Activated naive CD4-positive, alpha-beta T cell treated with anti-CD3 and anti-CD28 coated beads for 36 hours (primary cell): ENCODE measurements at regions not wholly inside any gene's neighbourhood (a gene's known extent, or its start where the extent isn't known, plus 50 kb on each side); places are given as distances from the start of the nearest gene placed in this dataset.
"Not testable (repeated sequence)": the region's sequence is repeated elsewhere in the genome, so short reads cannot be mapped to it uniquely, and the experiment has no call there.

Source experiments
- CTCF ChIA-PET: fragments of 350-600 bp; sonication (Branson Sonifier 250); formaldehyde crosslinking; loops from one replicate; lab custom pipeline; 2021; ENCODE audit warnings: antibody characterized with exemption; lab: Charles Lee
- DNase-seq: peaks from one replicate; pipeline ENCODE4 v3.0.0-alpha.2; 2020
- H3K27ac Mint-ChIP-seq: one replicate; pipeline ENCODE4 v1.8.0; 2021; ENCODE audit warnings: mild to moderate bottlenecking, mixed read lengths
- H3K27me3 Mint-ChIP-seq: one replicate; pipeline ENCODE4 v1.8.0; 2021; ENCODE audit warnings: low read depth, mixed read lengths
- H3K36me3 Mint-ChIP-seq: one replicate; pipeline ENCODE4 v1.8.0; 2021; ENCODE audit warnings: low read depth, mixed read lengths
- H3K4me1 Mint-ChIP-seq: one replicate; pipeline ENCODE4 v1.8.0; 2021; ENCODE audit warnings: low read depth, mixed read lengths
- H3K4me3 Mint-ChIP-seq: one replicate; pipeline ENCODE4 v1.8.0; 2021; ENCODE audit warnings: mild to moderate bottlenecking, moderate library complexity, mixed read lengths
- H3K9me3 Mint-ChIP-seq: one replicate; pipeline ENCODE4 v1.8.0; 2021; ENCODE audit warnings: mixed read lengths
- intact Hi-C: fragments of 100-400 bp; cut with micrococcal nuclease; formaldehyde crosslinking; loops from one replicate; pipeline ENCODE4 v1.15.1; 2023

GRCh38 chr7:33788531-33788930, 116.8 kb upstream of the BMPER start:
- DNase-seq: no peak
- H3K4me1 Mint-ChIP-seq: no peaks in the 10 kb centered on the region
- intact Hi-C loops: no loop called here
- no peak overlapping the region for H3K4me3 Mint-ChIP-seq
- H3K27me3 Mint-ChIP-seq: no peaks in the 10 kb centered on the region
- no peaks in the 10 kb centered on the region for H3K36me3 Mint-ChIP-seq
- CTCF ChIA-PET: no interaction called here
- H3K27ac Mint-ChIP-seq: no peak overlapping the region
- H3K9me3 Mint-ChIP-seq: no peaks in the 10 kb centered on the region

- H3K4me1 Mint-ChIP-seq: no peaks in the 10 kb centered on the region
- CTCF ChIA-PET: interaction anchor here (0.6 to 1.2 kb wide), 2 partner anchors 31 to 604 kb away, joined by 3 read pairs; no protein-coding TSS in a partner anchor
- no peaks in the 10 kb centered on the region for H3K9me3 Mint-ChIP-seq
- intact Hi-C loops: no loop called here
- no peaks in the 10 kb centered on the region for H3K36me3 Mint-ChIP-seq
- no peak overlapping the region for H3K27ac Mint-ChIP-seq
- no peak overlapping the region for H3K4me3 Mint-ChIP-seq
- no peaks in the 10 kb centered on the region for H3K27me3 Mint-ChIP-seq
- no peak for DNase-seq
Measured at GRCh38 chr7:33789871-33790630, 115.3 kb upstream of the BMPER start.

GRCh38 chr7:33790746-33791145, 114.6 kb upstream of the BMPER start:
- no peak overlapping the region for H3K27ac Mint-ChIP-seq
- no peaks in the 10 kb centered on the region for H3K4me1 Mint-ChIP-seq
- no peak overlapping the region for H3K4me3 Mint-ChIP-seq
- H3K27me3 Mint-ChIP-seq: no peaks in the 10 kb centered on the region
- intact Hi-C loops: no loop called here
- no peaks in the 10 kb centered on the region for H3K36me3 Mint-ChIP-seq
- H3K9me3 Mint-ChIP-seq: no peaks in the 10 kb centered on the region
- CTCF ChIA-PET: no interaction called here
- DNase-seq: no peak

DNA sequence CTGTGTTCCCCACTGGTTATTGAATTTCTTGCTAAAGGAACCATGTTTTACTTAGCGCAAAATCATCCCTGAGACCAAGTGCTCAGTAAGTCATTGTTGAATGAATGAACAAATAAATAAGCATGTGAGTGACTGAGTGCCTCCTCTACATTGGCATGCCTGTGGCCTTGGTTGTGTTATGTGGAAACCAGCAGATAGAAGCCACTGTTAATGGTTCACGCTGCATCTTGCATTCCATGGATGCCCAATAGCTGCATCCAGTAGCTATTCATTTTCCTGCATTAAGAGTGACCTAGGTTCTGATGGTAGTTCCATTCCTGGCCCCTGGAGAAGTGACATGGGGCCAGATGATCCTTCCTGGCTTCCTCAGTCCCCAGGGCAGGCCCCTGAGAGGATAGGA, 113.3 kb upstream of the BMPER start:
- H3K27ac Mint-ChIP-seq: no peak overlapping the region
- no peaks in the 10 kb centered on the region for H3K27me3 Mint-ChIP-seq
- H3K9me3 Mint-ChIP-seq: no peaks in the 10 kb centered on the region
- no peak for DNase-seq
- intact Hi-C loops: no loop called here
- CTCF ChIA-PET: no interaction called here
- H3K36me3 Mint-ChIP-seq: no peaks in the 10 kb centered on the region
- no peak overlapping the region for H3K4me3 Mint-ChIP-seq
- H3K4me1 Mint-ChIP-seq: no peaks in the 10 kb centered on the region

- Mint-ChIP-seq H3K27me3 (no peaks in the 10 kb centered on the region), H3K4me3 (no peak overlapping the region), H3K4me1 (no peaks in the 10 kb centered on the region), H3K9me3 (no peaks in the 10 kb centered on the region), H3K36me3 (no peaks in the 10 kb centered on the region), H3K27ac (no peak overlapping the region)
- intact Hi-C loops: no loop called here
- CTCF ChIA-PET: no interaction called here
- no peak for DNase-seq
Measured at GRCh38 chr7:33792547-33793105, 112.7 kb upstream of the BMPER start.

DNA sequence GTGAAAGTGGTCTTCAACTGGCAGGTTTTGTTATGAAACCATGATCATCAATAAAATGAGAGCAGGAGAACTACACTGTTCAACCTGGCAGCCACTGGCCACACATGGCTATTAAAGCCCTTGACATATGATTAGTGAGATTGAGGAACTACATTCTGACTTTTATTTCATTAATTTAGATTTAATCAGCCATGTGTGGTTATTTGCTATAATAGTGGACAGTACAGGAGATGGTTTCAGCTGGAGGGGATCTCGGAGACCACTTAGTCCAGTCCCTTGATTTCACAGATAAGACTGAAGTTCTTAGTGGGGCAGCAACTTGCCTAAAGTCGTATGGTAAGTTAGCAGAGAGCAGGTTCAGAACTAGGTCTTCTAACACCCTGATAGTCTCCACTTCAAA, 111.7 kb upstream of the BMPER start:
- Mint-ChIP-seq H3K4me1 (no peaks in the 10 kb centered on the region), H3K4me3 (no peak overlapping the region), H3K9me3 (no peaks in the 10 kb centered on the region), H3K27ac (no peak overlapping the region), H3K36me3 (no peaks in the 10 kb centered on the region), H3K27me3 (no peaks in the 10 kb centered on the region)
- CTCF ChIA-PET: interaction anchor here (0.6 to 0.8 kb wide), 2 partner anchors 38 to 45 kb away, joined by 3 read pairs; no protein-coding TSS in a partner anchor
- intact Hi-C loops: no loop called here
- no peak for DNase-seq

GRCh38 chr7:33794419-33794818, 110.9 kb upstream of the BMPER start:
- intact Hi-C loops: no loop called here
- DNase-seq: no peak
- H3K4me3 Mint-ChIP-seq: no peak overlapping the region
- H3K4me1 Mint-ChIP-seq: no peaks in the 10 kb centered on the region
- H3K9me3 Mint-ChIP-seq: no peaks in the 10 kb centered on the region
- no peaks in the 10 kb centered on the region for H3K36me3 Mint-ChIP-seq
- CTCF ChIA-PET: interaction anchor here (0.8 kb wide), 1 partner anchor 38 kb away, joined by 3 read pairs; no protein-coding TSS in a partner anchor
- no peak overlapping the region for H3K27ac Mint-ChIP-seq
- no peaks in the 10 kb centered on the region for H3K27me3 Mint-ChIP-seq

DNA sequence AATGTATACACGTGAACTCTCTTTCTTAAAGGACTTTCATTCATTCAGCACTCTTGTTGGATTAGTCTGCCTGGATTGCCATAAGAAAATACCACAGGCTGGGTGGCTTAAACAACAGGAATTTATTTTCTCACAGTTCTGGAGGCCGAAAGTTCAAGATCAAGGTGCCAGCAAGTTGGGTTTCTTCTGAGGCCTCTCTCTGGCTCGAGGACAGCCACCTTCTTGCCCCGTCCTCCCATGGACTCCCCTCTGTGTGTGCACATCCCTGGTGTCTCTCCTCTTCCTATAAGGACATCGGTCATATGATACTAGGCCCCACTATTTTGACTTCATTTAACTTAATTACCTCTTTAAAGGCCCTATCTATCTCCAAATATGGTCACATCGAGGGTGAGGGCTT, 110.4 kb upstream of the BMPER start:
- Mint-ChIP-seq H3K27ac (no peak overlapping the region), H3K9me3 (no peaks in the 10 kb centered on the region), H3K4me1 (no peaks in the 10 kb centered on the region), H3K36me3 (no peaks in the 10 kb centered on the region), H3K27me3 (no peaks in the 10 kb centered on the region), H3K4me3 (no peak overlapping the region)
- intact Hi-C loops: no loop called here
- no peak for DNase-seq
- CTCF ChIA-PET: interaction anchor here (1.0 kb wide), 1 partner anchor 12 kb away, joined by 6 read pairs; no protein-coding TSS in a partner anchor

GRCh38 chr7:33796538-33796937, 108.8 kb upstream of the BMPER start:
- H3K9me3 Mint-ChIP-seq: no peaks in the 10 kb centered on the region
- no peak for DNase-seq
- no peaks in the 10 kb centered on the region for H3K27me3 Mint-ChIP-seq
- no peak overlapping the region for H3K4me3 Mint-ChIP-seq
- no peaks in the 10 kb centered on the region for H3K4me1 Mint-ChIP-seq
- H3K27ac Mint-ChIP-seq: no peak overlapping the region
- intact Hi-C loops: no loop called here
- H3K36me3 Mint-ChIP-seq: no peaks in the 10 kb centered on the region
- CTCF ChIA-PET: no interaction called here

GRCh38 chr7:33797512-33797911, 107.8 kb upstream of the BMPER start:
- H3K4me1 Mint-ChIP-seq, H3K4me3 Mint-ChIP-seq, H3K9me3 Mint-ChIP-seq, H3K27me3 Mint-ChIP-seq, DNase-seq, H3K27ac Mint-ChIP-seq, intact Hi-C loops, H3K36me3 Mint-ChIP-seq: not testable (repeated sequence)
- CTCF ChIA-PET: interaction anchor here (0.6 kb wide), 1 partner anchor 164 kb away, joined by 3 read pairs; no protein-coding TSS in a partner anchor

DNA sequence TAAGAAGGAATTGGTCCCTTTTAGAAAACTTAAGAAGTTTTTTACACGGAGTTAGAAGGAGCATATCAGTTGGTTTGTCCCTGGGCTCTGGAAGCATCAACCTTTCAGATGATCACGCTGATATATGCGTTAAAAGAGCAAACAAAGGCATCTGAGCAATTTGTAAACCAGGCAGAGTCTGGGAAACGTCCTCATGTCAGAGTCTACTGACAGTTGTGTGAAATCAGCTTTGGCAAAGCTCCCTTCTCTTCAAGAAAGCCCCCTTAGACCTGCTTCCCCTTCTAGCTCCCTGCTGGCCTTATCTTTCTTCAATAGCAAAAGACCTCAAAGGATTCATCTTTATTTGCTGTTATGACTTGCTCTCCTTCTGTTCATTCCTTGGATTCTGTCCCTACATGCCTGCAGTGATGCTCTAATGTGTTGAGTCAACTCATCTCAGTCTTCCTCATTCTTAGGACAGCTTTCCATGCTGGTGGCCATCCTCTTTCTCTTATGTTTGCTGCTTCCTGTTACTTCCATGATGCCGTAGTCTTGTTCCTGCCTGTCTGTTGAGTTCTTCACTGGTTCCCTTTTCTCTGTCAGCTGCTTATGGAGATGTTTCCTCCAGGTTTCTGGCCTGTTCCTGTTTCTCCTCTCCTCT, 106.5 kb upstream of the BMPER start:
- H3K9me3 Mint-ChIP-seq: no peaks in the 10 kb centered on the region
- H3K36me3 Mint-ChIP-seq: no peaks in the 10 kb centered on the region
- CTCF ChIA-PET: no interaction called here
- no peaks in the 10 kb centered on the region for H3K4me1 Mint-ChIP-seq
- no peaks in the 10 kb centered on the region for H3K27me3 Mint-ChIP-seq
- no peak for DNase-seq
- no peak overlapping the region for H3K27ac Mint-ChIP-seq
- H3K4me3 Mint-ChIP-seq: no peak overlapping the region
- intact Hi-C loops: no loop called here

DNA sequence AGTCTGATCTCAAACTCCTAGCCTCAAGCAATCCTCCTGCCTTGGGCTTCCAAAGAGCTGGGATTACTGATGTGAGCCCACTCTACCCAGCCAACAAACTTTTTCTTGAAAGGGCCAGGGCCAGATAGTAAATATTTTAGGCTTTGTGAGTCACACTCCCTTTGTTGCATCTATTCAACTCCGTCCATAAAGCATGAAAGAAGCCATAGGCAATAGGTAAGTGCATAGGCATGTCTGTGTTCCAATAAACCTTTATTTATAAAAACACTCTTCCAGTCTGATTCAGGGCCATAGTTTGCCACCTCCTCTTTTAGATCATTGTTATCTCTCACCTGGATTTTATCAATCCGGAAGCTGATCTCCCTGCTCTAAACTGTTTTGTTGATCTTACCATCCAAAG, 105.6 kb upstream of the BMPER start:
- H3K4me3 Mint-ChIP-seq: no peak overlapping the region
- CTCF ChIA-PET: no interaction called here
- no peaks in the 10 kb centered on the region for H3K9me3 Mint-ChIP-seq
- H3K27ac Mint-ChIP-seq: no peak overlapping the region
- no peak for DNase-seq
- H3K36me3 Mint-ChIP-seq: no peaks in the 10 kb centered on the region
- H3K27me3 Mint-ChIP-seq: no peaks in the 10 kb centered on the region
- H3K4me1 Mint-ChIP-seq: no peaks in the 10 kb centered on the region
- intact Hi-C loops: no loop called here

- H3K27me3 Mint-ChIP-seq: no peaks in the 10 kb centered on the region
Measured at GRCh38 chr7:33802600-33802999, 102.7 kb upstream of the BMPER start.

More at GRCh38 chr7:33802600-33802999, 102.7 kb upstream of the BMPER start:
- H3K4me3 Mint-ChIP-seq: no peak overlapping the region
- H3K9me3 Mint-ChIP-seq: no peaks in the 10 kb centered on the region
- H3K4me1 Mint-ChIP-seq: no peaks in the 10 kb centered on the region
- H3K27ac Mint-ChIP-seq: no peak overlapping the region
- DNase-seq: no peak
- H3K36me3 Mint-ChIP-seq: no peaks in the 10 kb centered on the region
- intact Hi-C loops: no loop called here
- CTCF ChIA-PET: no interaction called here
